A549 (cell line): ENCODE measurements at regions not wholly inside any gene's neighbourhood (a gene's known extent, or its start where the extent isn't known, plus 50 kb on each side); places are given as distances from the start of the nearest gene placed in this dataset.

ENCODE experiments used
- CHD2 ChIP-seq: fragments of 150-350 bp; IDR thresholded peaks from 2 replicates; pipeline ENCODE4 v1.6.1; 2014; ENCODE audit warnings: low read length; ENCODE audit not compliant: partially characterized antibody
- EP300 ChIP-seq, 2 experiments: fragments of >200 bp; sonication (Bioruptor Twin); formaldehyde crosslinking; IDR thresholded peaks; 2 replicates in 1 of 2; 3 replicates in 1 of 2; pipeline ENCODE4 v1.6.1; 2016 to 2017
- FOSL2 ChIP-seq, 2 experiments: fragments of 450-650 bp in 1 of 2; fragments of >200 bp in 1 of 2; sonication (Bioruptor Twin) in 1 of 2; formaldehyde crosslinking; IDR thresholded peaks; 2 replicates each; pipeline versions ENCODE4 v1.5.0 to v1.6.1; 2016 to 2020; ENCODE audit warnings: mild to moderate bottlenecking in 1 of 2, moderate library complexity in 1 of 2
- JUNB ChIP-seq: fragments of >200 bp; sonication (Bioruptor Twin); formaldehyde crosslinking; IDR thresholded peaks from 2 replicates; pipeline ENCODE4 v1.6.1; 2016
- NFE2L2 ChIP-seq: fragments of 150-350 bp; conservative IDR thresholded peaks from 2 replicates; pipeline ENCODE4 v1.6.1; 2014; ENCODE audit warnings: low read length
- POLR2A ChIP-seq: IDR thresholded peaks from 2 replicates; pipeline ENCODE4 v1.6.1; 2012; ENCODE audit warnings: mild to moderate bottlenecking, low read length
- TF ChIP-seq, protein P1 (sequence below): fragments of >200 bp; sonication (Bioruptor Twin); formaldehyde crosslinking; IDR thresholded peaks from 3 replicates; pipeline ENCODE4 v1.5.1; 2016

DNA sequence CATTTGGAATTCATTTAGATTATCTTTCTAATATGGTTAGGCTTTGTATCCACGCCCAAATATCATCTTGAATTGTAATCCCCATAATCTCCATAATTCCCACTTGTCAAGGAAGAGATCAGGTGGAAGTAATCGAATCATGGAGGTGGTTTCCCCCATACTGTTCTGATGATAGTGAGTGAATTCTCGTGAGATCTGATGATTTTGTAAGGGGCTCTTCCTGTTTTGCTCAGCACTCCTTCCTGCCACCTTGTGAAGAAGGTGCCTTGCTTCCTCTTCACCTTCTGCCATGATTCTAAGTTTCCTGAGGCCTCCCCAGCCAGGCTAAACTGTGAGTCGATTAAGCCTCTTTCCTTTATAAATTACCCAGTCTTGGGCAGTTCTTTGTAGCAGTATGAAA is 527.5 kb upstream of the ARRDC3 start:
- TF ChIP-seq CHD2 (no peak), NFE2L2 (no peak), EP300 (IDR thresholded peaks at IDR 0.05) (no peak), FOSL2 (IDR thresholded peaks at IDR 0.05) (no peak), FOSL2 (CRISPR knock-in tag; IDR thresholded peaks at IDR 0.05) (no peak), POLR2A (no peak), JUNB (no peak)
- TF ChIP-seq, protein P1, sequence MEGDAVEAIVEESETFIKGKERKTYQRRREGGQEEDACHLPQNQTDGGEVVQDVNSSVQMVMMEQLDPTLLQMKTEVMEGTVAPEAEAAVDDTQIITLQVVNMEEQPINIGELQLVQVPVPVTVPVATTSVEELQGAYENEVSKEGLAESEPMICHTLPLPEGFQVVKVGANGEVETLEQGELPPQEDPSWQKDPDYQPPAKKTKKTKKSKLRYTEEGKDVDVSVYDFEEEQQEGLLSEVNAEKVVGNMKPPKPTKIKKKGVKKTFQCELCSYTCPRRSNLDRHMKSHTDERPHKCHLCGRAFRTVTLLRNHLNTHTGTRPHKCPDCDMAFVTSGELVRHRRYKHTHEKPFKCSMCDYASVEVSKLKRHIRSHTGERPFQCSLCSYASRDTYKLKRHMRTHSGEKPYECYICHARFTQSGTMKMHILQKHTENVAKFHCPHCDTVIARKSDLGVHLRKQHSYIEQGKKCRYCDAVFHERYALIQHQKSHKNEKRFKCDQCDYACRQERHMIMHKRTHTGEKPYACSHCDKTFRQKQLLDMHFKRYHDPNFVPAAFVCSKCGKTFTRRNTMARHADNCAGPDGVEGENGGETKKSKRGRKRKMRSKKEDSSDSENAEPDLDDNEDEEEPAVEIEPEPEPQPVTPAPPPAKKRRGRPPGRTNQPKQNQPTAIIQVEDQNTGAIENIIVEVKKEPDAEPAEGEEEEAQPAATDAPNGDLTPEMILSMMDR, result no peak
